HL-60 (cell line): ENCODE measurements at regions not wholly inside any gene's neighbourhood (a gene's known extent, or its start where the extent isn't known, plus 50 kb on each side); places are given as distances from the start of the nearest gene placed in this dataset.

ENCODE experiments used
- POLR2AphosphoS5 ChIP-seq: IDR thresholded peaks from 2 replicates; pipeline ENCODE4 v1.6.1; 2012; ENCODE audit warnings: low read depth
- TF ChIP-seq, protein P1 (sequence below): IDR thresholded peaks from 2 replicates; pipeline ENCODE4 v1.6.1; 2012; ENCODE audit warnings: low read depth; ENCODE audit not compliant: insufficient replicate concordance

DNA sequence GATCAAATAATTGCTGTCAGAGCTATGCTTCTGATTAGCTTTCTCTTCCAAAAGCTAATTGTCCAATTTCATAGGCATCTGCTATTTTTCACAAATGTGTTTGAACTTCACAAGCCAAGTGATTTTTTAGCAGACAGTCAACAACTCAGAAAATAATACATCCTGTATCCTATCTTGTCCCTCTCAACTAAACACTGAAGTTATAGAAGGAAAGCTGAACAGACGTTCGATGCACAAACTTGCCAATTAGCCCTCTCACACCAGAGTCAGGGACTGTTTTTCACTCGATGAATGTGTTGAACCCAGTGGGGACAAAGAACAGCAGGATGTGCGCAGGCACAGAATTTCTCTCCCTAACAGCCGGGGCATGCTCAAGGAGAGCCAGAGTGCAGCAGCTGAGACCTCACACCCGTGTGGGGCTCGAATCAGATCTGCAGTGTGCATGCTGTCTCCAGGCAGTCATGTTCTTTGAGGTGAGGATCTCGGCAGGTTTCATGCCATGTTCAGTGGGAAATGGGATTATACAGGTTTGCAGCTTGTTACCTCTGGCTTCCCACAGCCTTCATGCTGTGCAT is 246.7 kb upstream of the SDK2 start:
- TF ChIP-seq POLR2AphosphoS5, result no peak
- TF ChIP-seq, protein P1, sequence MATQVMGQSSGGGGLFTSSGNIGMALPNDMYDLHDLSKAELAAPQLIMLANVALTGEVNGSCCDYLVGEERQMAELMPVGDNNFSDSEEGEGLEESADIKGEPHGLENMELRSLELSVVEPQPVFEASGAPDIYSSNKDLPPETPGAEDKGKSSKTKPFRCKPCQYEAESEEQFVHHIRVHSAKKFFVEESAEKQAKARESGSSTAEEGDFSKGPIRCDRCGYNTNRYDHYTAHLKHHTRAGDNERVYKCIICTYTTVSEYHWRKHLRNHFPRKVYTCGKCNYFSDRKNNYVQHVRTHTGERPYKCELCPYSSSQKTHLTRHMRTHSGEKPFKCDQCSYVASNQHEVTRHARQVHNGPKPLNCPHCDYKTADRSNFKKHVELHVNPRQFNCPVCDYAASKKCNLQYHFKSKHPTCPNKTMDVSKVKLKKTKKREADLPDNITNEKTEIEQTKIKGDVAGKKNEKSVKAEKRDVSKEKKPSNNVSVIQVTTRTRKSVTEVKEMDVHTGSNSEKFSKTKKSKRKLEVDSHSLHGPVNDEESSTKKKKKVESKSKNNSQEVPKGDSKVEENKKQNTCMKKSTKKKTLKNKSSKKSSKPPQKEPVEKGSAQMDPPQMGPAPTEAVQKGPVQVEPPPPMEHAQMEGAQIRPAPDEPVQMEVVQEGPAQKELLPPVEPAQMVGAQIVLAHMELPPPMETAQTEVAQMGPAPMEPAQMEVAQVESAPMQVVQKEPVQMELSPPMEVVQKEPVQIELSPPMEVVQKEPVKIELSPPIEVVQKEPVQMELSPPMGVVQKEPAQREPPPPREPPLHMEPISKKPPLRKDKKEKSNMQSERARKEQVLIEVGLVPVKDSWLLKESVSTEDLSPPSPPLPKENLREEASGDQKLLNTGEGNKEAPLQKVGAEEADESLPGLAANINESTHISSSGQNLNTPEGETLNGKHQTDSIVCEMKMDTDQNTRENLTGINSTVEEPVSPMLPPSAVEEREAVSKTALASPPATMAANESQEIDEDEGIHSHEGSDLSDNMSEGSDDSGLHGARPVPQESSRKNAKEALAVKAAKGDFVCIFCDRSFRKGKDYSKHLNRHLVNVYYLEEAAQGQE, result no peak
